Kidney epithelial cell (primary cell): ENCODE measurements at regions not wholly inside any gene's neighbourhood (a gene's known extent, or its start where the extent isn't known, plus 50 kb on each side); places are given as distances from the start of the nearest gene placed in this dataset.

Experiments
- DNase-seq: peaks from one replicate; pipeline ENCODE4 v3.0.0-alpha.2; 2010; ENCODE audit warnings: low read depth
- H3K27me3 ChIP-seq: 2 replicates; pipeline ENCODE4 v1.6.0; 2011; ENCODE audit warnings: low read length; ENCODE audit not compliant: control insufficient read depth, insufficient read depth
- H3K36me3 ChIP-seq: 2 replicates; pipeline ENCODE4 v1.5.1; 2011; ENCODE audit warnings: low read length; ENCODE audit not compliant: control insufficient read depth, insufficient read depth
- H3K4me3 ChIP-seq: 2 replicates; pipeline ENCODE4 v1.5.1; 2011; ENCODE audit warnings: low read depth, mild to moderate bottlenecking, control low read depth, low read length
- TF ChIP-seq, protein P1 (sequence below): IDR thresholded peaks from 2 replicates; pipeline ENCODE4 v1.5.1; 2011; ENCODE audit warnings: mild to moderate bottlenecking, moderate library complexity, low read length, control low read depth, inconsistent platforms; ENCODE audit not compliant: insufficient read depth, poor library complexity, severe bottlenecking

DNA sequence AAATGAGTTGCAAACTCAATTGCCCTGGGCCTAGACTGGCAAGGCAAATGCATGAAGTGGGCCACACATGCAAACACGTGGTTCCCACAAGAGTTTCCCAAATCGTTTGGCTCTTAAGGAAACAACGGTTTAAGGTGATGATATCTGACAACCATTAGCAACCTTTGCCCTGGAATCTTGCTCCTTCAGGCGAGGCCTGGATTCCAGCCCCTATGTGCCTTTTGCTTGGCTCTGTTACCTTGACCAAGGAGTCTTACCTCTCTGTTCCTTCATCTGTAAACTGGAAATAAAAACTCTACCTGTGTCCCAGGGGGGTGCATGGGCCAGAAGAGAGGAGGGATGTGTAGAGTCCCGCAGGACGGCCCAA, 72.1 kb upstream of the CASZ1 start:
- DNase-seq, result no peak
- Histone ChIP-seq H3K4me3 (no peak overlapping the region), H3K36me3 (no peaks in the 10 kb centered on the region), H3K27me3 (peaks cover 33% of the 10 kb centered on the region)
- TF ChIP-seq, protein P1, sequence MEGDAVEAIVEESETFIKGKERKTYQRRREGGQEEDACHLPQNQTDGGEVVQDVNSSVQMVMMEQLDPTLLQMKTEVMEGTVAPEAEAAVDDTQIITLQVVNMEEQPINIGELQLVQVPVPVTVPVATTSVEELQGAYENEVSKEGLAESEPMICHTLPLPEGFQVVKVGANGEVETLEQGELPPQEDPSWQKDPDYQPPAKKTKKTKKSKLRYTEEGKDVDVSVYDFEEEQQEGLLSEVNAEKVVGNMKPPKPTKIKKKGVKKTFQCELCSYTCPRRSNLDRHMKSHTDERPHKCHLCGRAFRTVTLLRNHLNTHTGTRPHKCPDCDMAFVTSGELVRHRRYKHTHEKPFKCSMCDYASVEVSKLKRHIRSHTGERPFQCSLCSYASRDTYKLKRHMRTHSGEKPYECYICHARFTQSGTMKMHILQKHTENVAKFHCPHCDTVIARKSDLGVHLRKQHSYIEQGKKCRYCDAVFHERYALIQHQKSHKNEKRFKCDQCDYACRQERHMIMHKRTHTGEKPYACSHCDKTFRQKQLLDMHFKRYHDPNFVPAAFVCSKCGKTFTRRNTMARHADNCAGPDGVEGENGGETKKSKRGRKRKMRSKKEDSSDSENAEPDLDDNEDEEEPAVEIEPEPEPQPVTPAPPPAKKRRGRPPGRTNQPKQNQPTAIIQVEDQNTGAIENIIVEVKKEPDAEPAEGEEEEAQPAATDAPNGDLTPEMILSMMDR, result no peak

DNA sequence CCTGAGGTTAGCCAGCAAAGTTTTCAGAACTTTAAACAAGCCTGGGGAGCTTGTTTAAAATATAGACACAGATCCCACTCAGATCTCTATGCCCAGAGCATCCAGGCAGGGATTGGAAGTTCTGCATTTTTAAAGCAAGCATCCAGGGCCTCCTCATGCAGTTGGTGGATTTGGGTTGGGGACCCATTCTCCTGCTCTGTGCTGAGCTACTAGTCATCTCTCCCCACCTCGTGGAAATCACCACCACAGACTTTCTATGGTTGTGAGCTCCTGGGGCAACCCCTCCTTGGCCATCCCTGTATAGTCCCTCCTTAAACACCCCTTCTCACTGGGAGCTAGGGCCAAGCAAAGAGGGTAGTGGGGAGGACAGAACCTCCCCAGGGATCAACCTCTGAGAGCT, 73.5 kb upstream of the CASZ1 start:
- TF ChIP-seq, protein P1, result no peak
- Histone ChIP-seq H3K36me3 (no peaks in the 10 kb centered on the region), H3K27me3 (peaks cover 27% of the 10 kb centered on the region), H3K4me3 (no peak overlapping the region)
- DNase-seq, result no peak

GRCh38 chr1:10870493-10871096, 74.1 kb upstream of the CASZ1 start:
- TF ChIP-seq, protein P1, result no peak
- no peak overlapping the region for H3K4me3 ChIP-seq
- no peaks in the 10 kb centered on the region for H3K36me3 ChIP-seq
- peaks cover 27% of the 10 kb centered on the region for H3K27me3 ChIP-seq
- DNase-seq, result no peak

GRCh38 chr1:10873189-10873588, 76.7 kb upstream of the CASZ1 start:
- peaks cover 11% of the 10 kb centered on the region for H3K27me3 ChIP-seq
- no peaks in the 10 kb centered on the region for H3K36me3 ChIP-seq
- no peak overlapping the region for H3K4me3 ChIP-seq
- TF ChIP-seq, protein P1, result no peak
- DNase-seq, result no peak

DNA sequence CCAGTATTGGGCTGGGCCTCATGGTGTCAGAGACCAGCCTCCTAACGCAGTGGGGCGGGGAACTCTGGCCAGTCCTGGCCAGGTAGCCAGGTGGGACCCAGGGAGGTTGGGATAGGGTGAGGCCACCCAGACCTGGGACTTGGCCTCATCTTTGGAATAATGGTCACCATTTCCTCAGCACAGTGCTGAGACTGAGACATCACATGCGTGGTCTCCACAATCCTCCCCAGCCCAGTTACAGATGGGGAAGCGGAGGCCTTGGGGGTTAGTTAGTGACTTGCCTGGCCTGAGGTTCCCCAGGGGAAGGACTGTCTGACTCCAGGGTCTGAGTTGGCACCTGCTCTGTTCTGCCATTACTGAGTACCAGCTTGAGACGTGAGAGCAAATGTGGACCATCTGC, 77.9 kb upstream of the CASZ1 start:
- H3K36me3 ChIP-seq, result no peaks in the 10 kb centered on the region
- H3K27me3 ChIP-seq, result peaks cover 10% of the 10 kb centered on the region
- no peak overlapping the region for H3K4me3 ChIP-seq
- TF ChIP-seq, protein P1, result no peak
- no peak for DNase-seq

GRCh38 chr1:10877894-10878293, 81.4 kb upstream of the CASZ1 start:
- Histone ChIP-seq H3K4me3 (no peak overlapping the region), H3K36me3 (no peaks in the 10 kb centered on the region), H3K27me3 (peaks cover 13% of the 10 kb centered on the region)
- no peak for DNase-seq
- TF ChIP-seq, protein P1, result no peak
